Calu3 (cell line): ENCODE measurements at regions not wholly inside any gene's neighbourhood (a gene's known extent, or its start where the extent isn't known, plus 50 kb on each side); places are given as distances from the start of the nearest gene placed in this dataset.

Source experiments
- BruUV-seq: library from RNA; stranded (reverse); fragments of 400-500 nt; replicated peaks from 2 replicates; lab custom pipeline; 2021; lab: Mats Ljungman, UMichigan
- CTCF ChIA-PET: fragments of 300-600 bp; sonication (Branson Sonifier 250); formaldehyde crosslinking; loops from one replicate; lab custom pipeline; 2022; ENCODE audit warnings: antibody characterized with exemption; lab: Charles Lee
- DNase-seq: peaks from one replicate; pipeline ENCODE4 v3.0.0; 2022
- H3K27ac Mint-ChIP-seq: one replicate; pipeline ENCODE4 v1.8.0; 2022; ENCODE audit warnings: mixed read lengths; ENCODE audit not compliant: unreplicated experiment
- H3K27me3 Mint-ChIP-seq: one replicate; pipeline ENCODE4 v1.8.0; 2022; ENCODE audit warnings: mixed read lengths; ENCODE audit not compliant: unreplicated experiment
- H3K36me3 Mint-ChIP-seq: one replicate; pipeline ENCODE4 v1.8.0; 2022; ENCODE audit warnings: mild to moderate bottlenecking, moderate library complexity, mixed read lengths; ENCODE audit not compliant: insufficient read depth, unreplicated experiment
- H3K4me1 Mint-ChIP-seq: one replicate; pipeline ENCODE4 v1.8.0; 2022; ENCODE audit warnings: mild to moderate bottlenecking, low read depth, mixed read lengths; ENCODE audit not compliant: unreplicated experiment
- H3K4me3 Mint-ChIP-seq: one replicate; pipeline ENCODE4 v1.8.0; 2022; ENCODE audit warnings: mild to moderate bottlenecking, low read depth, moderate library complexity, mixed read lengths; ENCODE audit not compliant: unreplicated experiment
- H3K9me3 Mint-ChIP-seq: one replicate; pipeline ENCODE4 v1.8.0; 2022; ENCODE audit warnings: low read depth, mixed read lengths; ENCODE audit not compliant: unreplicated experiment
- intact Hi-C: fragments of 100-400 bp; cut with micrococcal nuclease; formaldehyde crosslinking; loops from one replicate; pipeline ENCODE4 v1.10.0; 2022; ENCODE audit not compliant: unreplicated experiment
- TF ChIP-seq, protein P1 (sequence below): fragments of 200-600 bp; IDR thresholded peaks from one replicate; pipeline ENCODE4 v1.8.0; 2022; ENCODE audit warnings: antibody characterized with exemption; ENCODE audit not compliant: unreplicated experiment

GRCh38 chr3:106552351-106553043, 683.7 kb upstream of the CBLB start:
- BruUV-seq = no TSS peak
- CTCF ChIA-PET = no interaction called here
- no peak for DNase-seq
- Mint-ChIP-seq H3K27me3 (no peaks in the 10 kb centered on the region), H3K4me3 (no peak overlapping the region), H3K27ac (no peak overlapping the region), H3K36me3 (no peaks in the 10 kb centered on the region), H3K4me1 (no peaks in the 10 kb centered on the region), H3K9me3 (no peaks in the 10 kb centered on the region)
- TF ChIP-seq, protein P1, sequence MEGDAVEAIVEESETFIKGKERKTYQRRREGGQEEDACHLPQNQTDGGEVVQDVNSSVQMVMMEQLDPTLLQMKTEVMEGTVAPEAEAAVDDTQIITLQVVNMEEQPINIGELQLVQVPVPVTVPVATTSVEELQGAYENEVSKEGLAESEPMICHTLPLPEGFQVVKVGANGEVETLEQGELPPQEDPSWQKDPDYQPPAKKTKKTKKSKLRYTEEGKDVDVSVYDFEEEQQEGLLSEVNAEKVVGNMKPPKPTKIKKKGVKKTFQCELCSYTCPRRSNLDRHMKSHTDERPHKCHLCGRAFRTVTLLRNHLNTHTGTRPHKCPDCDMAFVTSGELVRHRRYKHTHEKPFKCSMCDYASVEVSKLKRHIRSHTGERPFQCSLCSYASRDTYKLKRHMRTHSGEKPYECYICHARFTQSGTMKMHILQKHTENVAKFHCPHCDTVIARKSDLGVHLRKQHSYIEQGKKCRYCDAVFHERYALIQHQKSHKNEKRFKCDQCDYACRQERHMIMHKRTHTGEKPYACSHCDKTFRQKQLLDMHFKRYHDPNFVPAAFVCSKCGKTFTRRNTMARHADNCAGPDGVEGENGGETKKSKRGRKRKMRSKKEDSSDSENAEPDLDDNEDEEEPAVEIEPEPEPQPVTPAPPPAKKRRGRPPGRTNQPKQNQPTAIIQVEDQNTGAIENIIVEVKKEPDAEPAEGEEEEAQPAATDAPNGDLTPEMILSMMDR = no peak
- intact Hi-C loops = no loop called here

DNA sequence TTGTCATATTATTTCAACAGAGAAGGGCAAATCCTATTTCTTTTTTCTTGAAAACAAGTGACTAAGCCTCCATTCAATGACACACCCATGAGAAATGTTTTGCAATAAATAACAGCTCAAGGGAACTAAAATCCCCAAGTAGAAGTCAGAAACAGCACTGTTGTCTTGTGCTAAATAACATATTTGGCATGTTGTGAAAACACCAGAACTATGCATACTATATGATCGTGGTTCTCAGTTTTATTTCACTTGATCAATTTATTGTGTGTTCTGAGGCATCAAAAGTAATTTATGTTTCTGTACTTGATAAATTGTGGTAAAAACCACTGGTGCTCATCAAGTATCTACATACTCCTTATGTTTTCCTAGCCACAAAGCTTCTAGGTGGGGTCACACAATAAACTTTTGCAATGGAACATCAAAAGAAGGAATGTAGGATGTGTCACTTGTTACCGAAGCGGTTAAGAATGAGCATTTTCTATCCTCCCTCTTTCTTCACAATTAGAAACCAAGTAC, 691.7 kb upstream of the CBLB start:
- no peaks in the 10 kb centered on the region for H3K4me1 Mint-ChIP-seq
- no peak overlapping the region for H3K27ac Mint-ChIP-seq
- no peaks in the 10 kb centered on the region for H3K36me3 Mint-ChIP-seq
- intact Hi-C loops = no loop called here
- H3K9me3 Mint-ChIP-seq = no peaks in the 10 kb centered on the region
- no peaks in the 10 kb centered on the region for H3K27me3 Mint-ChIP-seq
- CTCF ChIA-PET = interaction anchor here (0.9 kb wide), 1 partner anchor 11 kb away, joined by 3 read pairs; no protein-coding TSS in a partner anchor
- DNase-seq = no peak
- H3K4me3 Mint-ChIP-seq = no peak overlapping the region
- no TSS peak for BruUV-seq
- TF ChIP-seq, protein P1 = no peak

DNA sequence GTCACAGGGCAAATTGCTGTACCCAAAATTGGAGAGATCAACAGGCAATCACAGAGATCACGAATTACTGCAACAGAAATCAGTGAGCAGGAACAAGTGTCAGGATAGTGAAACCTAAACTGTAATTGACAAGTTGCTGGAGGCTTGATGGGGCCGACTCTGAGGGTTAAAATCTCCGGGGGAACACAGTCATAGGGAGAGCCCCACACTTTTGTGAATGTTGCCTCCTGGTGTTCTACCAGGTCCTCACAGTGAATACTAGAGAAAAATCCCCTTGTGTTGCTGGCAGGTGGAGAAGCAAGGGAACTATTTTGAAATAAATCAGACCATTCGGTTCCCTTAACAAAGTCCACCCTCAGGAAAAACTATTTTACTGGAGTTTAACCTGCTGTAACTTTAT, 697.5 kb upstream of the CBLB start:
- intact Hi-C loops = no loop called here
- no TSS peak for BruUV-seq
- Mint-ChIP-seq H3K4me1 (peaks cover 17% of the 10 kb centered on the region), H3K27me3 (no peaks in the 10 kb centered on the region), H3K4me3 (no peak overlapping the region), H3K9me3 (no peaks in the 10 kb centered on the region), H3K27ac (no peak overlapping the region), H3K36me3 (no peaks in the 10 kb centered on the region)
- TF ChIP-seq, protein P1 = no peak
- CTCF ChIA-PET = no interaction called here
- DNase-seq = peak; percentile 10

DNA sequence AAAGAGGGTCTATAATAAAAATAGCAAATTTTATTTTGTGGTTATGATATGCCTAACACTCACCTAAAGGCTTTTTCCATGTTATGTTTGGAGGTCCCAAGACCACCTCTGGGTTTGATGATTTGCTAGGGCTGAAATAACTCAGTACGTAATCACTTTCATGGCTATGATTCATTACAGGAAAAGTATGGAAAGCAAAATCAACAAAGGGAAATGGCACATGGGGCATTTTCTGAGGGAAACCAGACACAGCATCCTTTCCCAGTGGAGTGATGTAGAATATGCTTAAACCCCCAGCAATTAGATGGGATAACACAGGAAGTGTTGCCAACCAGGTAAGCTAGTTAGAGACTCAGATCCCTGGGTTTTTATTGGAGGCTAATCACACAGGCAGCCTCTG, 701.6 kb upstream of the CBLB start:
- no TSS peak for BruUV-seq
- no peaks in the 10 kb centered on the region for H3K9me3 Mint-ChIP-seq
- H3K4me1 Mint-ChIP-seq = peaks cover 17% of the 10 kb centered on the region
- intact Hi-C loops = no loop called here
- no peak overlapping the region for H3K27ac Mint-ChIP-seq
- TF ChIP-seq, protein P1 = no peak
- H3K36me3 Mint-ChIP-seq = no peaks in the 10 kb centered on the region
- CTCF ChIA-PET = interaction anchor here (0.5 kb wide), 1 partner anchor 145 kb away, joined by 3 read pairs; no protein-coding TSS in a partner anchor
- H3K4me3 Mint-ChIP-seq = no peak overlapping the region
- H3K27me3 Mint-ChIP-seq = no peaks in the 10 kb centered on the region
- no peak for DNase-seq
